ENCODE measurements at regions not wholly inside any gene's neighbourhood (a gene's known extent, or its start where the extent isn't known, plus 50 kb on each side); places are given as distances from the start of the nearest gene placed in this dataset.

GRCh38 chr17:83195330-83196023 is 116.1 kb downstream of the METRNL start:
- Histone ChIP-seq H3K27ac (ENCODE audit: low read length) (no peak overlapping the region), H3K4me1 (ENCODE audit: control insufficient read depth, insufficient read depth, low read length) (peaks cover 12% of the 10 kb centered on the region), H3K4me3 (ENCODE audit: low read length) (no peak overlapping the region), H3K9me3 (ENCODE audit: control insufficient read depth, low read length) (no peaks in the 10 kb centered on the region), H3K27me3 (ENCODE audit: control insufficient read depth, insufficient read depth) (no peaks in the 10 kb centered on the region)
- 59% methylated on average over 20 of the region's 20 CpGs for WGBS
- peak; percentile 60 to 79 for ATAC-seq
- intact Hi-C loops (cut with DNase I): no loop called here
- peak; percentile 66 to 85 (median 83) for DNase-seq

- intact Hi-C loops (cut with DNase I): no loop called here
- Histone ChIP-seq H3K4me1 (ENCODE audit: control insufficient read depth, insufficient read depth, low read length) (peaks cover 13% of the 10 kb centered on the region), H3K9me3 (ENCODE audit: control insufficient read depth, low read length) (no peaks in the 10 kb centered on the region), H3K4me3 (ENCODE audit: low read length) (no peak overlapping the region), H3K27ac (ENCODE audit: low read length) (no peak overlapping the region), H3K27me3 (ENCODE audit: control insufficient read depth, insufficient read depth) (no peaks in the 10 kb centered on the region)
- ATAC-seq (no peak), DNase-seq (peak in 2 of 3 donors; percentile 34 to 65)
- 29% methylated on average over 9 of the region's 9 CpGs for WGBS
These were observed 116.6 kb downstream of the METRNL start for GRCh38 chr17:83196024-83196365.

GRCh38 chr17:83196366-83196765 is 117.0 kb downstream of the METRNL start:
- intact Hi-C loops (cut with DNase I): no loop called here
- 94% methylated on average over 10 of the region's 10 CpGs for WGBS
- Histone ChIP-seq H3K4me1 (ENCODE audit: control insufficient read depth, insufficient read depth, low read length) (peaks cover 16% of the 10 kb centered on the region), H3K27ac (ENCODE audit: low read length) (no peak overlapping the region), H3K4me3 (ENCODE audit: low read length) (no peak overlapping the region), H3K9me3 (ENCODE audit: control insufficient read depth, low read length) (no peaks in the 10 kb centered on the region), H3K27me3 (ENCODE audit: control insufficient read depth, insufficient read depth) (no peaks in the 10 kb centered on the region)
- DNase-seq (peak in 2 of 3 donors; percentile 44 to 51), ATAC-seq (no peak)

GRCh38 chr17:83196973-83197880 is 117.8 kb downstream of the METRNL start:
- Histone ChIP-seq H3K4me3 (ENCODE audit: low read length) (no peak overlapping the region), H3K9me3 (ENCODE audit: control insufficient read depth, low read length) (no peaks in the 10 kb centered on the region), H3K4me1 (ENCODE audit: control insufficient read depth, insufficient read depth, low read length) (peaks cover 16% of the 10 kb centered on the region), H3K27me3 (ENCODE audit: control insufficient read depth, insufficient read depth) (no peaks in the 10 kb centered on the region), H3K27ac (ENCODE audit: low read length) (no peak overlapping the region)
- peak; percentile 13 to 45 (median 36) for DNase-seq
- ATAC-seq: no peak
- intact Hi-C loops (cut with DNase I): no loop called here
- WGBS: 74% methylated on average over 24 of the region's 24 CpGs

GRCh38 chr17:83198366-83199341 is 119.2 kb downstream of the METRNL start:
- ATAC-seq (no peak), DNase-seq (peak; percentile 13 to 46 (median 45))
- Histone ChIP-seq H3K9me3 (ENCODE audit: control insufficient read depth, low read length) (no peaks in the 10 kb centered on the region), H3K27ac (ENCODE audit: low read length) (no peak overlapping the region), H3K4me3 (ENCODE audit: low read length) (no peak overlapping the region), H3K27me3 (ENCODE audit: control insufficient read depth, insufficient read depth) (no peaks in the 10 kb centered on the region), H3K4me1 (ENCODE audit: control insufficient read depth, insufficient read depth, low read length) (peaks cover 16% of the 10 kb centered on the region)
- intact Hi-C loops (cut with DNase I): no loop called here
- whole genome bisulfite sequencing: 86% methylated on average over 27 of the region's 27 CpGs

GRCh38 chr17:83199500-83200201 is 120.2 kb downstream of the METRNL start:
- H3K4me3 ChIP-seq (ENCODE audit: low read length): no peak overlapping the region
- no peaks in the 10 kb centered on the region for H3K9me3 ChIP-seq (ENCODE audit: control insufficient read depth, low read length)
- peak; percentile 42 to 82 (median 80) for DNase-seq
- peaks cover 16% of the 10 kb centered on the region for H3K4me1 ChIP-seq (ENCODE audit: control insufficient read depth, insufficient read depth, low read length)
- H3K27me3 ChIP-seq (ENCODE audit: control insufficient read depth, insufficient read depth): no peaks in the 10 kb centered on the region
- H3K27ac ChIP-seq (ENCODE audit: low read length): peak overlapping the region; percentile 51
- WGBS: 53% methylated on average over 23 of the region's 23 CpGs
- intact Hi-C loops (cut with DNase I): no loop called here
- ATAC-seq: peak in 1 of 2 donors; percentile 2

GRCh38 chr17:83200231-83200699 is 120.9 kb downstream of the METRNL start:
- DNase-seq (peak; percentile 80 to 90 (median 86)), ATAC-seq (peak; percentile 25 to 35)
- H3K27ac ChIP-seq (ENCODE audit: low read length): peak overlapping the region; percentile 51
- no peak overlapping the region for H3K4me3 ChIP-seq (ENCODE audit: low read length)
- intact Hi-C loops (cut with DNase I): no loop called here
- H3K4me1 ChIP-seq (ENCODE audit: control insufficient read depth, insufficient read depth, low read length): peaks cover 16% of the 10 kb centered on the region
- 51% methylated on average over 21 of the region's 21 CpGs for WGBS
- H3K27me3 ChIP-seq (ENCODE audit: control insufficient read depth, insufficient read depth): no peaks in the 10 kb centered on the region
- no peaks in the 10 kb centered on the region for H3K9me3 ChIP-seq (ENCODE audit: control insufficient read depth, low read length)

GRCh38 chr17:83200751-83201150 is 121.3 kb downstream of the METRNL start:
- Histone ChIP-seq H3K4me3 (ENCODE audit: low read length) (no peak overlapping the region), H3K27me3 (ENCODE audit: control insufficient read depth, insufficient read depth) (no peaks in the 10 kb centered on the region), H3K4me1 (ENCODE audit: control insufficient read depth, insufficient read depth, low read length) (peaks cover 11% of the 10 kb centered on the region), H3K9me3 (ENCODE audit: control insufficient read depth, low read length) (no peaks in the 10 kb centered on the region), H3K27ac (ENCODE audit: low read length) (peak overlapping the region; percentile 28)
- 32% methylated on average over 3 of the region's 3 CpGs for WGBS
- DNase-seq (peak; percentile 20 to 56 (median 46)), ATAC-seq (no peak)
- intact Hi-C loops (cut with DNase I): no loop called here

GRCh38 chr17:83201206-83202001 is 122.0 kb downstream of the METRNL start:
- DNase-seq: peak in 2 of 3 donors; percentile 3 to 27
- Histone ChIP-seq H3K27me3 (ENCODE audit: control insufficient read depth, insufficient read depth) (no peaks in the 10 kb centered on the region), H3K27ac (ENCODE audit: low read length) (no peak overlapping the region), H3K4me3 (ENCODE audit: low read length) (no peak overlapping the region), H3K9me3 (ENCODE audit: control insufficient read depth, low read length) (no peaks in the 10 kb centered on the region), H3K4me1 (ENCODE audit: control insufficient read depth, insufficient read depth, low read length) (peaks cover 6% of the 10 kb centered on the region)
- WGBS: 90% methylated on average over 9 of the region's 9 CpGs
- no peak for ATAC-seq
- intact Hi-C loops (cut with DNase I): no loop called here

Measured in right cardiac atrium (tissue), 5 donors.